ENCODE measurements at regions not wholly inside any gene's neighbourhood (a gene's known extent, or its start where the extent isn't known, plus 50 kb on each side); places are given as distances from the start of the nearest gene placed in this dataset.
A peak's percentile ranks its signal among the peaks of the same experiment; 100 is the strongest.

- Histone ChIP-seq H3K9me3 (ENCODE audit: severe bottlenecking) (no peaks in the 10 kb centered on the region), H3K36me3 (ENCODE audit: low read depth) (no peaks in the 10 kb centered on the region), H3K27me3 (ENCODE audit: insufficient read depth, poor library complexity, severe bottlenecking) (no peaks in the 10 kb centered on the region), H3K4me3 (ENCODE audit: severe bottlenecking) (no peak overlapping the region), H3K4me1 (ENCODE audit: insufficient read depth, poor library complexity, severe bottlenecking) (no peaks in the 10 kb centered on the region), H3K27ac (ENCODE audit: poor library complexity, severe bottlenecking) (no peak overlapping the region)
- ATAC-seq (ENCODE audit: low read depth) (no peak), DNase-seq (ENCODE audit: low spot score) (no peak)
- no peak for TF ChIP-seq CTCF (IDR thresholded peaks at IDR 0.05; ENCODE audit: poor library complexity, severe bottlenecking)
These were observed 104.7 kb upstream of the SLCO1B1 start for GRCh38 chr12:21026302-21026701.

DNA sequence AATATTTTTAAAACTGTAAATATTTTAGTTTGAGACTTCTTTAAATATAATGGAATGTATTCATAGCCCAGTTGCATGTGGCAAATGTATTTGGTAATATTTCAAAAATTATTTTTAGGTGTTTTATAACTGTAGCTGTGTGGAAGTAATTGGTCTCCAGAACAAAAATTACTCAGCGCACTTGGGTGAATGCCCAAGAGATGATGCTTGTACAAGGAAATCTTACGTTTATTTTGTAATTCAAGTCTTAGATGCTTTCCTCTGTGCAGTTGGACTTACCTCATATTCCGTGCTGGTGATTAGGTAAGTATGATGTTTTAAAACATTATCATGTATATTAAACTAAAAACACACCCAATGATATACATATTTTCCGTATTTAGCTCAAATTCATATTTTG, 76.7 kb upstream of the SLCO1B1 start:
- Histone ChIP-seq H3K9me3 (ENCODE audit: severe bottlenecking) (no peaks in the 10 kb centered on the region), H3K4me3 (ENCODE audit: severe bottlenecking) (no peak overlapping the region), H3K4me1 (ENCODE audit: insufficient read depth, poor library complexity, severe bottlenecking) (no peaks in the 10 kb centered on the region), H3K27me3 (ENCODE audit: insufficient read depth, poor library complexity, severe bottlenecking) (no peaks in the 10 kb centered on the region), H3K36me3 (ENCODE audit: low read depth) (no peaks in the 10 kb centered on the region), H3K27ac (ENCODE audit: poor library complexity, severe bottlenecking) (no peak overlapping the region)
- TF ChIP-seq CTCF (IDR thresholded peaks at IDR 0.05; ENCODE audit: poor library complexity, severe bottlenecking), result no peak
- DNase-seq (ENCODE audit: low spot score) (no peak), ATAC-seq (ENCODE audit: low read depth) (no peak)

DNA sequence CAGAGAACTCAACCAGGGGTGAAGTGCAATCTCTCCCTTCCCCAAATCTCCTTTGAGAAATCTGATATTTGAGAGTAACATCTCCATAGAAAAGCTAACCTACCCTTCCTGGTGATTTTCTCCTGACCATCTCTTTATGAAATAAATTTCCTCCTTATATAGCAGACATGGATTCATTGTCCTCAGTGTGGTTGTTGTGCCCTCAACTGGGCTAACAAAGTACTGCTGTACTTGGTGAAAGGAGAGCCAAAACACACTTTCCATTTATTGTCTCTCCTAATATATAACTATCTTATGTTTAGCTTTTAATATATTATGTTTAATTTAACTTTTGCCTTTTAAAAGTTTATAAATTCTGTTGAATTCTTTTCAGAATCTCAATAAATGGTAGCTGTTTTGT, 65.1 kb upstream of the SLCO1B1 start:
- Histone ChIP-seq H3K9me3 (ENCODE audit: severe bottlenecking) (no peaks in the 10 kb centered on the region), H3K4me3 (ENCODE audit: severe bottlenecking) (no peak overlapping the region), H3K27me3 (ENCODE audit: insufficient read depth, poor library complexity, severe bottlenecking) (no peaks in the 10 kb centered on the region), H3K4me1 (ENCODE audit: insufficient read depth, poor library complexity, severe bottlenecking) (no peaks in the 10 kb centered on the region), H3K36me3 (ENCODE audit: low read depth) (no peaks in the 10 kb centered on the region), H3K27ac (ENCODE audit: poor library complexity, severe bottlenecking) (no peak overlapping the region)
- DNase-seq (ENCODE audit: low spot score) (no peak), ATAC-seq (ENCODE audit: low read depth) (no peak)
- no peak for TF ChIP-seq CTCF (IDR thresholded peaks at IDR 0.05; ENCODE audit: poor library complexity, severe bottlenecking)

GRCh38 chr12:21073129-21073528, 57.9 kb upstream of the SLCO1B1 start:
- Histone ChIP-seq H3K27ac (ENCODE audit: poor library complexity, severe bottlenecking) (peak overlapping the region; percentile 56), H3K27me3 (ENCODE audit: insufficient read depth, poor library complexity, severe bottlenecking) (no peaks in the 10 kb centered on the region), H3K9me3 (ENCODE audit: severe bottlenecking) (no peaks in the 10 kb centered on the region), H3K4me3 (ENCODE audit: severe bottlenecking) (no peak overlapping the region), H3K36me3 (ENCODE audit: low read depth) (no peaks in the 10 kb centered on the region), H3K4me1 (ENCODE audit: insufficient read depth, poor library complexity, severe bottlenecking) (no peaks in the 10 kb centered on the region)
- no peak for TF ChIP-seq CTCF (IDR thresholded peaks at IDR 0.05; ENCODE audit: poor library complexity, severe bottlenecking)
- no peak for ATAC-seq (ENCODE audit: low read depth)
- DNase-seq (ENCODE audit: low spot score), result no peak

DNA sequence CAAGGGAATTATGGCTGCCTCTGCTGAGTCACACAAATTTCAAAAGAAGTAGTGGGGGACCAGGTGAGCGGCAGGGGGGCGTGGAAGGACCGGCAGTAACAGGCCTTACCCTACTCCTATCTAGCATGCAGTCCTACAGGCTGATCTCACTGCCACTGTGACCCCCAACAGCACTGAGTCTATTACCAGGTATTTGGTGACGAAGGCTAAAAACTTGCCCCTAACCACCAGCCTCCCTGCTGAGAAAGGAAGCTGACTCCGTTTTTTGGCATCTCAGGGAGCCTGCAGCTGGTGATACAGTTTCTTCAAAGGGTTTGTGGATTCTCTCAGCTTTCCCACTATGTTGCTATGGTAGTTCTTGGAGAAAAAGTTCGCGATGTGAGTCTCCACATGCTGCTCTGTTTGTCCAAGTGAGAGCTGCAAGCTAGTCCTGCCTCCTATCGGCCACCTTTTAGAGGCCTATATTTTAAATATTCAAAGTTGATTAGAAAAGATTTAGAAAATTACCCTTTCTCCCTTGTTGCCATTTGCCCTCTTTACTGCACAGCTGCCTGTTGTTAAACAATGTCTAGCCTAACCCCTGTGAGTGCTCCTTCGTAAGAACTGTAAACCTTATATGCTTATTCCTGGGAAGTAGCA, 57.1 kb upstream of the SLCO1B1 start:
- Histone ChIP-seq H3K4me3 (ENCODE audit: severe bottlenecking) (no peak overlapping the region), H3K9me3 (ENCODE audit: severe bottlenecking) (no peaks in the 10 kb centered on the region), H3K36me3 (ENCODE audit: low read depth) (no peaks in the 10 kb centered on the region), H3K27ac (ENCODE audit: poor library complexity, severe bottlenecking) (peak overlapping the region; percentile 56), H3K27me3 (ENCODE audit: insufficient read depth, poor library complexity, severe bottlenecking) (no peaks in the 10 kb centered on the region), H3K4me1 (ENCODE audit: insufficient read depth, poor library complexity, severe bottlenecking) (no peaks in the 10 kb centered on the region)
- peak; percentile 52 for DNase-seq (ENCODE audit: low spot score)
- TF ChIP-seq CTCF (IDR thresholded peaks at IDR 0.05; ENCODE audit: poor library complexity, severe bottlenecking), result no peak
- ATAC-seq (ENCODE audit: low read depth), result peak; percentile 90

Measured in RWPE2 (cell line).